ENCODE measurements at regions not wholly inside any gene's neighbourhood (a gene's known extent, or its start where the extent isn't known, plus 50 kb on each side); places are given as distances from the start of the nearest gene placed in this dataset.
A peak's percentile ranks its signal among the peaks of the same experiment; 100 is the strongest.

DNA sequence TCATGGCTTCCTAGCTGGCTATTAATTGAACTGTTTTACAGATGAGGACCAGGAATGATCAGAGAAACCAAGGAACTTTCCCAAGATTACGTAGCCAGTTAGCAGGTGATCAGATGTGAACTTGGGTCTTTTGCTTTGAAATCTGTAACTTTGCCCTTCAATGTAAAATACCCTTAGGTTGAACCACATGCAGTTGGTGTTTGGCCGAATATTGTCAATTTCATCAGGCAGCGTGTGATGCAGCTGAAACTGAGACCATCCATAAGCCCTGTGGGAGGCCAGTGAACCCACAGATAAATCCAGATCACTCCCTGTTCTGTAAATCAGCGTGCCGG is 150.8 kb downstream of the ETS2 start:
- DNase-seq (ENCODE audit: low read depth), result no peak

DNA sequence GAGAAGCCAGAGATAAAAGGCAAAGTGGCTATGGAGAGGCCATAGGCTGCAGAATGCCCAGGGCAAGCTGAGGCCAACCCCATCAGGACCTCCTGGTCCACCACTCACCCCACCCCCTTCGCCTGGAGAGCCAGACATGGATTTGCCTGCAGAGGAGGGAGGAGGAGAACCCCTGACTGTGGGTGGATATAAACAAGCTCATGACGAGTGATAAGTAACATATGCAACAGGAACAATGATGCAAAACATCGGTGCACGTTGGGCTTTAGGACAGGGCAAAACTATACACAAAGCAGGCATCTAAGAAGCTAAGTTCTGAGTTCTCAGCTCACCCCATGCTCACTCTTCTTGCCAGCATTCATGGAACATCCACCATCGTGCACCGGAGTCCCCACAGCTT is 150.3 kb downstream of the ETS2 start:
- DNase-seq (ENCODE audit: low read depth), result no peak

DNA sequence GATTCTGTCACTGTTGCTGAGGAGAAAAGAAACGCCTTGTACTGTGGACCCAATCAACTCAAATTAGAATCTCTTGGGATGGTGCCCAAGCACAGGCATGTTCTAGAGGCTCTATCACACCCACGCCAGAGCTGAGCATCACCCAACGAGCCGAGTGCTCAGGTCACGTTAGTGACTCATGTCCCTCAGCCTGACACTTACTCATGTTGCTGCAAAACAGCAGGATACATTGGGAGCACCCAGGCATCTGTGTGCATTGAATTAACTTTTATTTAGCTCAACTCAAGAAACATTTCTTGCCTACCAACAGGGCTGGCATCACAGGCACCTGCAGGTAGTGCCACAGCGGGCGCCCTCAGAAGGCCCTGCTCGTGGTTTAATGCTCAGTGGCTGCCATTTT is 149.8 kb downstream of the ETS2 start:
- DNase-seq (ENCODE audit: low read depth), result no peak

DNA sequence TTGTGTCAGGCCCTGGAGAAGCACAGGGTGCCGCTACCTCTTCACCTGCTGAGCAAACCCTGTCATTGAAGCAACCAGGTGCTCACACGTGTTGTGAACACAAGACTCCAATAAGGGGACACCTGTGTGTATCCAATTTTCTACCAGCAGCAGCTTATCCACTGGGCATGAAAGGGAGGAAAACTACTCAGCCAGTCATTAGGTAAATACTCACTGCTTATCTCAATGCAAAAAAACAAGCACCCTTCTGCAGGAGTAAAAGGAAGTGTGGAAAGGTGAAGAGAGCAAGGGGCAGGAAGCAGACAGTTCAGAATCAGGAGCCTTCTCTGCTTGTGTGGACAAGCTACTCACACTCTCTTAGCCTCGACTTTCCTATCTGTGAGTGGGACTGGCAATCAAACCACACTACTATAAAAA is 148.9 kb downstream of the ETS2 start:
- DNase-seq (ENCODE audit: low read depth), result no peak

DNA sequence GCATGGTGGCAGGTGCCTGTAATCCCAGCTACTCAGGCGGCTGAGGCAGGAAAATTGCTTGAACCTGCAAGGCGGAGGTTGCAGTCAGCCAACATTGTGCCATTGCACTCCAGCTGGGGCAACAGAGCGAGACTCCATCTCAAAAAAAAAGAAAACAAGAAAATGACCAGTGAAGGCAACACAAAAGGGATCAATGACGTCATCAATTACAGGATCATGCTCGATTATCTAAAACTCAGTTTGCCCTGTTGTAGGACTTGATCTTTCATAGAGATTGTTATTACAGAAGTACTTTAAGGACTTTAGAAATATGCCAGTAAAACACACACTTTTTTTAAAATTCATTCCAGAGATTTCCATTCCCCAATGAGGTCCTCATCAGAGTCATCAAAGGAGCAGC is 147.8 kb downstream of the ETS2 start:
- no peak for DNase-seq (ENCODE audit: low read depth)

DNA sequence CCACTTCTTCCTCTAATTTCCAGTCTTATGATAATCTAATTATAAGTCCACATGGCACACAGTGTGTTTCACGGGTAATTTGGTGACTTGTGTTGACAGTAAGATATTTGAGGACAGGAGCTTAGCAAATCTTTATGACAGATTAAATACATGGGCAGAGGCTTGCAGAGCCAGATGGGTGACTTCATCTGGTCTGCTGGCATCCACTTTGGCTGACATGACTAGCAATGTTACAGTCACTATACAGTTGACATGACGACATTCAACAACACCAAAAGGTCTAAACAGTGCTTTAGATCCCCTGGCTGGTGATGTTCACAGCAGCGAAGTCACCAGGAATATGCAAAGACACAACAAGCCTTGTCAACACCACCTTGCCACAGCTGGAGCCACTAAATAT is 147.2 kb downstream of the ETS2 start:
- DNase-seq (ENCODE audit: low read depth), result no peak

DNA sequence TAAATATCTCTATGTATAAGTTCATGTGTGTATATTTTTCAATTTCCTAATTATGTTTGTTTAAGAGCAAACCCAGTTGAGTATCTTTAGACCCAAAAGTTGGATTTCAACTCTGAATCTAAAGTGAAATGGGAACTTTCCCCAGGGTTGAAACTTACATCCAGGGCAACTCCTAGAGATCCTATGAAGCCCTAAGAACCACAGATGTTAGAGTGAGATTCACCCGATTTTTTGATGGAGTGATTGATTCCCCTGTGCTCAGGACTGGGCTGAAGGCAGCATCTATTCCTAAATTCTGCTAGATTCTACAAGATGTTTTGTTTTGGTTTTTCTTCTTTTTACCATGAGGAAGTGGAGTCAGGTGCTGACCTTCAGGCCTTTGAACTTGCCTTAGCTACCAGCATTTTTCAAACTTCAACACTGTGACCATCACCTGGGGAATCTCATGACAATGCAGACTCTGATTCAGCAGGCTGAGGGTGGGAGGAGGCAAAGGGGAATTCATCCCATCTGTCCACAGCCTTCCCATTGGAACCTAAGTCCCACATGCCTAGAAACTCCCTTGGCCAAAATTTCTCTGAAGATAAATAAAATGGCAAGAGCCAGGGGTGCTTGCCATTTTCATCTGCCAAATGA is 145.5 kb downstream of the ETS2 start:
- DNase-seq (ENCODE audit: low read depth), result no peak

DNA sequence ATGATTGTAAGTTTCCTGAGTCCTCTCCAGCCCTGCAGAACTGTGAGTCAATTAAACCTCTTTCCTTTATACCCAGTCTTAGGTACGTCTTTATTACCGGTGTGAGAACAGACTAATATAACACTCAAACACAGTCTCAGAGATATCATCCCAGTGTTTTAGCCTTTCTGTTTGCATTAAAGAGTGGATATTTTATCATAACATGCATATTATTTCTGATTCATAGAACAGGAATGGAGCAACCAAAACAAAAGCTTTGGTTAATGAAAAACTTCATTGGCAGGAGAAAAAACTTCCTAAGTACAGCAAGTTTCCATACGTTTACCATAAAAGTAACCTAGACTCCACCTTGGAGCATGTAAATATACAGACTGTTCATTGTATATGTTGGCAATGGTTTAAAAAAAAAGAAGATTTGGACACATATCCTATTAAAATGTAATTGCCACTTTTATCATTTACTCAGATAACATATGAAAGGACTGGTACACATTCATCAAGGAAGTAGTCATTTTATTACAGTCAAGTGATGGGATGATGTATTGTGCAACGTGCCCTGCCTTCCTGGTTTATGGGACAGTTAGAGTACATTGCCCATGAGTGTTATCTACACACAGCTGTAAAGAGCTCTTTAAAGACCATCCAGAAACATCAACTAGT is 144.8 kb downstream of the ETS2 start:
- DNase-seq (ENCODE audit: low read depth), result no peak

DNA sequence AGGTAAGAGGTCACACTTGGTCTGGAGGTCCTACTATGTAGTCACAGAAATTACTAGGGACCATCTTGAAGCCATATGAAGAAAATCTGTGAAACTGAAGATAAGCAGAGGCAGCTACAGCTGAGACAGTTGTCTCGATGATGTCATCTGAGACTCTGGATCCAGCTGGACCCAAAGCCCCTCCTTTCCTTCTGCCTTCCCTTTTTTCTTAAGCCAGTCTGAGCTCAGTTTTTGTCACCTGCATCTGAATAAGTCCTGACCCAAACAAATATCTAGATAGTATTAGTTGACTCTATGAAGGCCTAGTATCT is 143.3 kb downstream of the ETS2 start:
- no peak for DNase-seq (ENCODE audit: low read depth)

DNA sequence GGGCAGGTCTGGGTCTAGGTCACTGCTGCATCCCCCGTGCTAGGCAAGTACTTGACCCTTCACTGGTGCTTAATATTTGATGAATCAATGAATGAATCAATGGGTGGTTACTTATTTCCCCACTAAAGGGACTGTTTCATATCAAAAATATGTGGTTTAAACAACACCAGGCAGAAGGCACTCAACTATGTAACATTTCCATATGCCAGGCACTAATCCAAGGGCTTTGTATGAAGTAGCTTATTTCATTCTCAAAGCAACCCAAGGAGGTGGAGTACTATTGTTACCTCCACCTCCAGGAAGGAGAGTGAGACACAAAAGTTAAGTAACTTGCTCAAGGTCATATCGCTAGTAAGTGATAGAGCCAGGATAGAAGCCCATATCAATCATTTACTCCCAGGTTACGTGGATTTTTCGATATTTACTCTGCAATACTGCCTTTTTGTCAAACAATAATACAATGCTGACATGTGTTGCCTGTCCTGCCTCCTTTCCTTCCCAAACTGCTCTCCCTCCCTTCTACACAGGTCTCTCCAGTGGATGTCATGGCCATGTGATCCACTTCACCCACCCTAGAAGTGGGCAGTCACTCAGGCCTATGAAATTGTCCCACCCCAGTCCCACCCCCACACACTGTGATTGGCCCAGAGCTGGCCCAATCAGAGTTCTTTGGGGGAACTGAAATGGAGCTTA is 142.8 kb downstream of the ETS2 start:
- peak; percentile 16 for DNase-seq (ENCODE audit: low read depth)

DNA sequence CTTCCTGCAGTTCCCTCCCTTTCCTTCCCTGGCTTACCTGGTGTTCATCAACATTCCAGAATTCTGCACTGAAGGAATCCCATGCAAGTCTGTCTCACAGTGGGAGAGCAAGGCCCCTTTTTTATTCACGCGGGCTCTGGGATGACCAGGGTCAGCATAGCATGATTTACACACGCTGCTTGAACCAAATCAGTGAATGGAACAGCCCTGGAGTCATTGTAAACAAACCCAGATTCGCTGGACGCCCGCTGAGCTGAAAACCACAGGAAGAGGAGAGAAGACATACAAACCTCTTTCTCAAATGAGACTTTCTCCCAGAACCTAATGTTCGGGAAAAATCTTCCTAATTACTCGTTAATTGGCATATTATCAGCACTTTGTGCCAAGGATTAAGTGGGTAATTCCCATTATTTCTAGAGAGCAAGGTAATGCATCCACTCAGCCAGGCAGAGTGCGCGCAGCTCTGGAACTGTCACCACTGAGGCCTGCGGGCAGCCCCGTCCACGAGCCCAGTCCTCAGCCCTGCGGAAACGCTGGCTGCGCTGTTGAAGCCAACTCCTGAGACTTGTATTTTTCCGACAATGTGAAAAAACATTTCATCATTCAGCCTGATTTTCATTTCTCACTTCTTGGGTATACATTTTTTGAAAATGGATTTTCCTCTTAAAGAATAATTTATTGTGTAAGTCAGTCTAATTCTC is 140.0 kb downstream of the ETS2 start:
- DNase-seq (ENCODE audit: low read depth), result no peak

DNA sequence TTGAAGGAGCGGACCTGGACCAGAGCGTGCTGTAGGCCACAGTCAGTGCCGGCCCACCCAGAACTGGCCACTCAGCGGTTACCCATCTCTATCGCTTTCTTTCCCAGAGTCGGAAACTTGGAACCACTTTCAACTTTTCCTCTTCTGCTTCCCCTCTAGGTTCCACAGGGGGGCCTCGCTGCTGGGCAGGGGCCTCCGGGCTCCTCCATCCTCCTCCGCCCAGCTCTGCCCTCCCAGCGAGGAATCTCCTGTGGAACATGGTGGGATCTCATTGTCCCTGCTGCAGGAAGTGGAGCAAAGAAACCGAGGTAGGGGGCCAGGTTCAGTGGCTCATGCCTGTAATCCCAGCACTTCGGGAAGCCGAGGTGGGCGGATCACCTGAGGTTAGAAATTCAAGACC is 139.2 kb downstream of the ETS2 start:
- no peak for DNase-seq (ENCODE audit: low read depth)

DNA sequence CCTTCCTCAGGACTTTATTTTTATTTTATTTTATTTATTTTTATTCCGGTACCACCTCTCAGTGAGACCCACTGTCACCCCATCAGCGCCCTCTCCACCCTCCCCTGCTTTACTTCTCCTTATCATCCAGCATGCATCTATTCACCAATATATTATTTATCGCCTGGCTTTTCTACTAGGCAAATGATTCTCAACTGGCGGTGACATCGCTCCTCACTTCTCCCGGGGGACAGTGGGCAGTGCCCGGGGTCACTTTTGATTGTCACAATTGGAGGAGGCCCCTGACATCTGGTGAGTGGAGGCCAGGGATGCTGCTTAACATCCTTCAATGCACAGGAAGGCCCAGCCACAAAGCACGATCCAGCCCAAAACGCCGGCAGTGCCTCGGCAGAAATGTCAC is 138.7 kb downstream of the ETS2 start:
- no peak for DNase-seq (ENCODE audit: low read depth)

DNA sequence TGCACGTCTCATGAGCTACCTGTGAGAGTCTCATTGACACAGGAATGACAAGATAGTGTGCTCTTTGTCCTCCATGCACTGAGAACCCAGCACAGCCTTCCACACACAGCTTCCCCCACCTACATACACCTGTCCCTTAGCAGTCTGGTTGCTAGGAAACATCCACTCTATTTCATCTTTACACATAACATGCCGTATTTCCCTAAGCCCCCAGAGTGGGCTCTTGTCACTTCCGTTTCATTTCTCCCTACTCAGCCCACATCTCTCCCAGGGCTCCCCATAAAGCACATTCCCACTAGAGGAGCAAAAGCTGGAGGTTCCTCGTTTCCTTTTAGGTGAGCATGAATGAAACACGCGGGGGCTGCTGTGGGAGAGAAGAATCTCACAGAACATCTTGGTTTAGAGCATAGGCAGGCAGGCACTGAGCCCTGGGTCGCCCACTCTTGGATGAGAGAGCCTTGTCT is 137.1 kb downstream of the ETS2 start:
- DNase-seq (ENCODE audit: low read depth), result no peak

DNA sequence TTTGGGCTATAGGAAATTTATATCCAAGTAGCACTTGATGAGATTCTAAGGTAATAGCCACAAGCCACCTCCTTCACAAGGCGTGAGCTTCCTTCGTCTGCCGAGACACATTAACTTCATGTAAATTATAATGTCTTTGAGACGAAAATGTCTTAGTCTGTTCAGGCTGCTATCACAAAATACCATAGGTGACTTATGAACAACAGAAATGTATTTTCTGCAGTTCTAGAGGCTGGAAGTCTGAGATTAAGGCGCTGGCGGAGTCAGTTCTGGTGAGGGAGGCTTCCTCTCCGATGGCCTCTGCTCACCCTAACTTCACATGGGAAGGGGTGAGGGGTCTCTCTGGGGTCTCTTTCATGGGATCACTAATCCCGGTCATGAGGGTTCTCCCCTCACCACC is 133.0 kb downstream of the ETS2 start:
- no peak for DNase-seq (ENCODE audit: low read depth)

DNA sequence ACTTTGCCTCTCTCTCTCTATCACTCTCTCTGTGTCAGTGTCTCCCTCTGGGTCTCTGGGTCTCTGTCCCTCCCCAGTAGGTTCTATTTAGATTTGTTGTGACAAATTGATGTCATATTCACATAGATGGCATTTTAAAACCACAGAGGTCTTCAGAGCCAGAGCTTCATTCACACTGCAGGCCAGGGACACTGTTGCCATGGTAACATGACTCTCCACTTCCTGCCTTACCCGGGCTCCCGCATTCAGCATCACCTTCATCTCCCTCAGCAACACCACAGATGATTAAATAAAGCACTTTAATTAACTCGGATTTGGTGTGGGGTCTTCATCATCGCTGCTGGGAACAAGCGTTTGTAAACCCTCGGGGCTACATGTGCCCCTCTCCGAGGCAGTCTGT is 132.6 kb downstream of the ETS2 start:
- no peak for DNase-seq (ENCODE audit: low read depth)

DNA sequence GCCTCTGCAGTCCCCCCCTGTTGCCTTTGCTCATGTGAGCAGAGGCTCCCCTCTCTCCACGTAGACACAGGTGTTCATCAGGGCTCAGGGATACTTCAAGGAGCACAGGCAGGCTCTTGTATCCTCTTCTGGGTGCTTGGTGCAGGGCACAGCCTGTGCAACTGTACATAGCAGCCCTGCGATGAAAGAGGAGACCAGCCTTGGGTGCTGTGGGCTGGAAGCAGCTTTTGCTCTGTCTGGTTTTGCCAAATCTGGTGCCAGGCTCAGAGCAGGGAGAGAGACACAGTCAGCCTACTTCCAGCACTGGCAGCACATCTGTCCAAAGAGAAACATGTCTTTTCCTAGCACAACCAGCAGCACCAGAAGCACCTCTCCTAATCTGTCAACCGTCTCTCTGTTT is 132.1 kb downstream of the ETS2 start:
- no peak for DNase-seq (ENCODE audit: low read depth)

DNA sequence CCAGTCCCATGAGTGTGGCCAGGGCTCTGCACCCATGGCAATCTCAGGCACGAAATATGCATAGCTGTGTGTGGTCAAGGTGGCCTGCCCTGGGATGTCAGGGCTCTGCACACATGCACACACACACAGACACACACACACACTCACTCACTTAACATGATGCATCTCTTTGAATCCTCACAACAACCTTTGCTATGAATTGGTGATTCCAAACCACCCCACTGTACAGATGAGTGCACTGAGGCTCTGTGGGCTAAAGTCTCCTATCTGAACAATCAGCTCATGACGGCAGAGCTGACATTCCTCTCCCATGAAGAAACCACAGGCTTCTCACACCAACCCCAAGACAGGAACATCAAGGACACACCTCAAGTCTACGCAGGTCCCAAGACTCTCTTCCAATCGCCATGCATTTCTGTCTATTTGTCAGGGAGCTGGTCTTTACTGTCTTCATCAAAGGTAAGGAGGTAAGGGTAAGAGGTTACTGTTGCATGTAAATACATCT is 131.6 kb downstream of the ETS2 start:
- DNase-seq (ENCODE audit: low read depth), result no peak

DNA sequence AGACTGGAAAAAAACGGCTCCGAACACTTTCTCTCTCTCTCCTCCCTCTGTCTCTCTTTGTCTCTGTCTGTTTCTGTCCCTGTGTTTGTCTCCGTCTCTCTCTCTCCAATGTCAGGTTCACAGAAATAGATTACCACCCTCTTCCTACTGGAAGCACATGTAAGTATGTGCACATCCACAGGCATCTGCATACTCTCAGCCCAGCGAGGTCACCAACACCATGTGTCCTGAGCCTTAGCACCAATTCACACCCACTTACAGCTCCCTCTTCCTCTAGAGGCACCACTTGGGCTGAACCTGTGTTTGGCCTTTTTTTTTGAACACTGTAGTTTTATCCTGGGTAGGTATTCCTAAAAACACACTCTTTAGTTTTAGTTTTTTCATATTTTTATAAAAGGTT is 130.5 kb downstream of the ETS2 start:
- no peak for DNase-seq (ENCODE audit: low read depth)

DNA sequence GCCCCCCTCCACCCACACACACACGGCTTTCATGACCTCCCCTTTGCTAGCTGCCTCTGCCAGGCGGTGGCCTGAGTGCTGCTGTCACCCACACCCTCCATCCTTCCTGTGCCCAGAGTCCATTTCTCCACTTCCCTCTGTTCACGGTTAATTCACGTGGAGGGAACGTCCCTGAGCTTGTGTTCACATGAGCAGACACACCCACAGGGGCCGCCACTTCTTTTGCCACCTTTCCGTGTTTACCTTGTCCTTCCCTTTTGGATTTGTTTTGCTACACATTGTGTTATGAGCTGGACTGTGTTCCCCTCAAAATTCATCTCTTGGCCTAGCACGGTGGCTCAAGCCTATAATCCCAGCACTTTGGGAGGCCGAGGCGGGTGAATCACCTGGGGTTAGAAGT is 128.0 kb downstream of the ETS2 start:
- DNase-seq (ENCODE audit: low read depth), result no peak

DNA sequence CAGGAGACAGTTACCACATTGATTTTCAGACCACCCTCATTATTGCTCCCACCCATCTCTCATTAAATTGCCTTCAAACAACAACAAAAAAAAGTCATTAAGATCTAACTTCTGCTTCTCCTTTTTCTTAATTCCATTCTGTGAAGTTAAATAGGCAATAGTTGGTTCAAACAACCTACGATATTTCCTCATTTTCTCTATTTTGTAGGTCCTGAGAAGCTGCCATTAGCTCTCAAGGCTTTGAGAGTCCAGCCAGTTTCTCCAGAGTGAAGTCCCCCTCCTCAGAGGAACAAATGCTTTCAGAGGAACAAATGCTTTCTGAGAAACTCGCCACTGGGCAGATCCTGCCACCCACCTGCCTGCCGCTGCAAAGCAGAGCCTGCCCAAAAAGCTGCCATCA is 125.6 kb downstream of the ETS2 start:
- DNase-seq (ENCODE audit: low read depth), result no peak

DNA sequence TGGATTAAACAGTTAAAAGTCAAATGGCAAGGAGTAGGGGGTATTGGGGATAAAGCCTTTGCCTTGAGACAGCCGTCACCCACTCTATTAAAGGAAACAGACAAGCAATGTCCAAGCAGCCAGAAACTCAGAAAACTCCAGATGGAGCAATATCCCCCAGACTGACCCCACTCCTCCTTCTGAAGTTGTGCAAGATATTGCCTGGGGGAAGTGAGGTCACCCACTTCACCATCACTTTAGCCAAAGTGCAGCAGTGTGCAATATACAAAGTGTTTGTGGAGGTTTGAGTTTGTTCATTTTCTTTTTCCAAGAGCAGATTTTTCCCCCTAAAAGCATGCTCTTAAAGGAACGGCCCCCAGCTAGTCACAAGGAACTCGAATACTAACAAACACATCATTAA is 125.1 kb downstream of the ETS2 start:
- DNase-seq (ENCODE audit: low read depth), result peak; percentile 18

DNA sequence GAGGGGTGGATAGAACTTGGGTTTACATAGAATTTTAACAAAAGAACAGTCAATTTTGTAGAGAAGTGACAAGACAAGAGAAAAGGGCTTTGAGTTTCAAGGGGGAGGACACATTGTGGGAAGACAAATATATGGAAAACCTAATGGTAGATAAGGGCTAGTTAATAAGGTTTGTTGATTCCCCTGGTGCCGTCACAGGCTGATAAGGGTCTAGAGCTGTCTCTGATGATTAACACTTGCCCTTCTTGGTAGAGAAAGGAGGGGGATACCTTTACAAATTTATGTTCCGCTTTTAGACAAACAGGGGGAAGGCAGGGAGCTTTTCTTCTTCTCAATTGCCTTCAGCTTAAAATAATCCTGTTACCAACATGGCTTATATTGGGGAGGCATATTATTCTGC is 124.3 kb downstream of the ETS2 start:
- DNase-seq (ENCODE audit: low read depth), result no peak

Measured in stromal cell of bone marrow (primary cell).